ENCODE measurements at regions not wholly inside any gene's neighbourhood (a gene's known extent, or its start where the extent isn't known, plus 50 kb on each side); places are given as distances from the start of the nearest gene placed in this dataset.

GRCh38 chr4:35315419-35315818, 928.9 kb downstream of the ARAP2 start:
- H3K4me2 ChIP-seq (ENCODE audit: low read length): no peak overlapping the region
- no peaks in the 10 kb centered on the region for H3K27me3 ChIP-seq (ENCODE audit: control insufficient read depth, insufficient read depth, low read length)
- H3K9ac ChIP-seq: no peak overlapping the region
- H3K4me1 ChIP-seq: no peaks in the 10 kb centered on the region
- no peaks in the 10 kb centered on the region for H3K36me3 ChIP-seq (ENCODE audit: control insufficient read depth, insufficient read depth, low read length)
- no peak overlapping the region for H2AFZ ChIP-seq
- no peak overlapping the region for H3K4me3 ChIP-seq (ENCODE audit: low read depth, low read length)
- no peaks in the 10 kb centered on the region for H3K79me2 ChIP-seq
- no peak overlapping the region for H3K27ac ChIP-seq
- TF ChIP-seq CTCF (IDR thresholded peaks at IDR 0.05): no peak
- no peaks in the 10 kb centered on the region for H3K9me3 ChIP-seq (ENCODE audit: control insufficient read depth, low read length)

GRCh38 chr4:35325908-35326453, 918.3 kb downstream of the ARAP2 start:
- Histone ChIP-seq H3K4me3 (ENCODE audit: low read depth, low read length) (no peak overlapping the region), H3K4me2 (ENCODE audit: low read length) (no peak overlapping the region), H3K79me2 (no peaks in the 10 kb centered on the region), H3K4me1 (no peaks in the 10 kb centered on the region), H3K36me3 (ENCODE audit: control insufficient read depth, insufficient read depth, low read length) (no peaks in the 10 kb centered on the region), H2AFZ (no peak overlapping the region), H3K9me3 (ENCODE audit: control insufficient read depth, low read length) (no peaks in the 10 kb centered on the region), H3K9ac (no peak overlapping the region), H3K27me3 (ENCODE audit: control insufficient read depth, insufficient read depth, low read length) (no peaks in the 10 kb centered on the region), H3K27ac (no peak overlapping the region)
- TF ChIP-seq CTCF (IDR thresholded peaks at IDR 0.05): no peak

GRCh38 chr4:35342833-35343232, 901.5 kb downstream of the ARAP2 start:
- Histone ChIP-seq H3K27ac (no peak overlapping the region), H3K9ac (no peak overlapping the region), H2AFZ (no peak overlapping the region), H3K36me3 (ENCODE audit: control insufficient read depth, insufficient read depth, low read length) (no peaks in the 10 kb centered on the region), H3K4me3 (ENCODE audit: low read depth, low read length) (no peak overlapping the region), H3K27me3 (ENCODE audit: control insufficient read depth, insufficient read depth, low read length) (no peaks in the 10 kb centered on the region), H3K4me1 (no peaks in the 10 kb centered on the region), H3K4me2 (ENCODE audit: low read length) (no peak overlapping the region), H3K9me3 (ENCODE audit: control insufficient read depth, low read length) (no peaks in the 10 kb centered on the region), H3K79me2 (no peaks in the 10 kb centered on the region)
- TF ChIP-seq CTCF (IDR thresholded peaks at IDR 0.05): no peak

GRCh38 chr4:35347276-35347675, 897.0 kb downstream of the ARAP2 start:
- Histone ChIP-seq H3K4me1 (no peaks in the 10 kb centered on the region), H2AFZ (no peak overlapping the region), H3K36me3 (ENCODE audit: control insufficient read depth, insufficient read depth, low read length) (no peaks in the 10 kb centered on the region), H3K9me3 (ENCODE audit: control insufficient read depth, low read length) (no peaks in the 10 kb centered on the region), H3K79me2 (no peaks in the 10 kb centered on the region), H3K27me3 (ENCODE audit: control insufficient read depth, insufficient read depth, low read length) (no peaks in the 10 kb centered on the region), H3K9ac (no peak overlapping the region), H3K4me2 (ENCODE audit: low read length) (no peak overlapping the region), H3K4me3 (ENCODE audit: low read depth, low read length) (no peak overlapping the region), H3K27ac (no peak overlapping the region)
- TF ChIP-seq CTCF (IDR thresholded peaks at IDR 0.05): no peak

- H3K27me3 ChIP-seq (ENCODE audit: control insufficient read depth, insufficient read depth, low read length): no peaks in the 10 kb centered on the region
These were observed 886.2 kb downstream of the ARAP2 start for GRCh38 chr4:35358001-35358584.

More at GRCh38 chr4:35358001-35358584, 886.2 kb downstream of the ARAP2 start:
- H3K9me3 ChIP-seq (ENCODE audit: control insufficient read depth, low read length): no peaks in the 10 kb centered on the region
- H3K27ac ChIP-seq: no peak overlapping the region
- H3K4me2 ChIP-seq (ENCODE audit: low read length): no peak overlapping the region
- no peaks in the 10 kb centered on the region for H3K36me3 ChIP-seq (ENCODE audit: control insufficient read depth, insufficient read depth, low read length)
- no peak overlapping the region for H3K4me3 ChIP-seq (ENCODE audit: low read depth, low read length)
- H2AFZ ChIP-seq: no peak overlapping the region
- no peaks in the 10 kb centered on the region for H3K79me2 ChIP-seq
- no peaks in the 10 kb centered on the region for H3K4me1 ChIP-seq
- no peak for TF ChIP-seq CTCF (IDR thresholded peaks at IDR 0.05)
- no peak overlapping the region for H3K9ac ChIP-seq
